ENCODE measurements at regions not wholly inside any gene's neighbourhood (a gene's known extent, or its start where the extent isn't known, plus 50 kb on each side); places are given as distances from the start of the nearest gene placed in this dataset.
"Not testable (repeated sequence)": the region's sequence is repeated elsewhere in the genome, so short reads cannot be mapped to it uniquely, and the experiment has no call there.

GRCh38 chr7:52006674-52007073 is 690.1 kb upstream of the COBL start:
- no peak for DNase-seq

- no peak for DNase-seq
These were observed 689.0 kb upstream of the COBL start for GRCh38 chr7:52005613-52006012.

GRCh38 chr7:51995596-51996179 is 679.1 kb upstream of the COBL start:
- DNase-seq = no peak

- DNase-seq = no peak
These were observed 666.0 kb upstream of the COBL start for GRCh38 chr7:51982653-51983052.

GRCh38 chr7:51980812-51981211 is 664.2 kb upstream of the COBL start:
- no peak for DNase-seq

- DNase-seq = no peak
These were observed 663.7 kb upstream of the COBL start for GRCh38 chr7:51980313-51980712.

- no peak for DNase-seq
These were observed 661.3 kb upstream of the COBL start for GRCh38 chr7:51977913-51978312.

GRCh38 chr7:51973939-51974338 is 657.3 kb upstream of the COBL start:
- DNase-seq = no peak

GRCh38 chr7:51973071-51973470 is 656.5 kb upstream of the COBL start:
- no peak for DNase-seq

GRCh38 chr7:51970961-51971665 is 654.5 kb upstream of the COBL start:
- no peak for DNase-seq

- no peak for DNase-seq
These were observed 651.9 kb upstream of the COBL start for GRCh38 chr7:51968461-51968860.

GRCh38 chr7:51965454-51965853 is 648.8 kb upstream of the COBL start:
- DNase-seq = no peak

GRCh38 chr7:51961804-51962203 is 645.2 kb upstream of the COBL start:
- DNase-seq = no peak

GRCh38 chr7:51950813-51951212 is 634.2 kb upstream of the COBL start:
- DNase-seq = no peak

- DNase-seq = no peak
These were observed 633.4 kb upstream of the COBL start for GRCh38 chr7:51949726-51950644.

- no peak for DNase-seq
These were observed 614.2 kb upstream of the COBL start for GRCh38 chr7:51930834-51931233.

GRCh38 chr7:51929818-51930217 is 613.2 kb upstream of the COBL start:
- no peak for DNase-seq

- DNase-seq = no peak
These were observed 611.1 kb upstream of the COBL start for GRCh38 chr7:51927738-51928137.

GRCh38 chr7:51918581-51918980 is 602.0 kb upstream of the COBL start:
- no peak for DNase-seq

- DNase-seq = no peak
These were observed 584.9 kb upstream of the COBL start for GRCh38 chr7:51901489-51901840.

GRCh38 chr7:51900755-51901488 is 584.3 kb upstream of the COBL start:
- DNase-seq = not testable (repeated sequence)

- DNase-seq = no peak
These were observed 583.0 kb upstream of the COBL start for GRCh38 chr7:51899611-51900010.

GRCh38 chr7:51882412-51882811 is 565.8 kb upstream of the COBL start:
- DNase-seq = no peak

Measured in effector CD4-positive, alpha-beta T cell (primary cell).